HG02798 (cell line): ENCODE measurements at regions not wholly inside any gene's neighbourhood (a gene's known extent, or its start where the extent isn't known, plus 50 kb on each side); places are given as distances from the start of the nearest gene placed in this dataset.
"Not testable (repeated sequence)": the region's sequence is repeated elsewhere in the genome, so short reads cannot be mapped to it uniquely, and the experiment has no call there.

Experiments used
- ATAC-seq: cut with Tn5 transposase; IDR thresholded peaks from one replicate; pipeline ENCODE4 v1.9.1; 2021; ENCODE audit warnings: mild to moderate bottlenecking; ENCODE audit not compliant: unreplicated experiment, poor library complexity

- ATAC-seq: no peak
Observed at GRCh38 chr6:5898563-5898962, 108.2 kb downstream of the NRN1 start.

- ATAC-seq: no peak
Observed at GRCh38 chr6:5898102-5898501, 108.6 kb downstream of the NRN1 start.

- no peak for ATAC-seq
Observed at GRCh38 chr6:5896476-5897200, 110.1 kb downstream of the NRN1 start.

- ATAC-seq: no peak
Observed at GRCh38 chr6:5894357-5894756, 112.4 kb downstream of the NRN1 start.

- no peak for ATAC-seq
Observed at GRCh38 chr6:5893295-5893694, 113.4 kb downstream of the NRN1 start.

- no peak for ATAC-seq
Observed at GRCh38 chr6:5892669-5893068, 114.1 kb downstream of the NRN1 start.

GRCh38 chr6:5878792-5879191, 127.9 kb downstream of the NRN1 start:
- ATAC-seq: no peak

- ATAC-seq: no peak
Observed at GRCh38 chr6:5876076-5876475, 130.6 kb downstream of the NRN1 start.

GRCh38 chr6:5873976-5874375, 132.7 kb downstream of the NRN1 start:
- not testable (repeated sequence) for ATAC-seq

- ATAC-seq: no peak
Observed at GRCh38 chr6:5871296-5871695, 135.4 kb downstream of the NRN1 start.

GRCh38 chr6:5869676-5870075, 137.0 kb downstream of the NRN1 start:
- ATAC-seq: peak; percentile 61

- ATAC-seq: peak; percentile 17
Observed at GRCh38 chr6:5869261-5869660, 137.5 kb downstream of the NRN1 start.

- ATAC-seq: no peak
Observed at GRCh38 chr6:5866547-5867051, 140.1 kb downstream of the NRN1 start.

- no peak for ATAC-seq
Observed at GRCh38 chr6:5865506-5866031, 141.2 kb downstream of the NRN1 start.

GRCh38 chr6:5860849-5861248, 145.9 kb downstream of the NRN1 start:
- ATAC-seq: no peak

- ATAC-seq: no peak
Observed at GRCh38 chr6:5855787-5856470, 150.8 kb downstream of the NRN1 start.

GRCh38 chr6:5854899-5855298, 151.8 kb downstream of the NRN1 start:
- ATAC-seq: no peak

- ATAC-seq: peak; percentile 76
Observed at GRCh38 chr6:5851261-5851757, 155.4 kb downstream of the NRN1 start.

GRCh38 chr6:5850848-5851255, 155.9 kb downstream of the NRN1 start:
- peak; percentile 12 for ATAC-seq

- ATAC-seq: no peak
Observed at GRCh38 chr6:5846889-5847288, 159.8 kb downstream of the NRN1 start.

GRCh38 chr6:5846335-5846734, 160.4 kb downstream of the NRN1 start:
- no peak for ATAC-seq
